C4-2B (cell line): ENCODE measurements at regions not wholly inside any gene's neighbourhood (a gene's known extent, or its start where the extent isn't known, plus 50 kb on each side); places are given as distances from the start of the nearest gene placed in this dataset.
"Not testable (repeated sequence)": the region's sequence is repeated elsewhere in the genome, so short reads cannot be mapped to it uniquely, and the experiment has no call there.

Experiments
- H3K27ac ChIP-seq: fragments of 450-650 bp; 2 replicates; pipeline ENCODE4 v1.5.1; 2017

DNA sequence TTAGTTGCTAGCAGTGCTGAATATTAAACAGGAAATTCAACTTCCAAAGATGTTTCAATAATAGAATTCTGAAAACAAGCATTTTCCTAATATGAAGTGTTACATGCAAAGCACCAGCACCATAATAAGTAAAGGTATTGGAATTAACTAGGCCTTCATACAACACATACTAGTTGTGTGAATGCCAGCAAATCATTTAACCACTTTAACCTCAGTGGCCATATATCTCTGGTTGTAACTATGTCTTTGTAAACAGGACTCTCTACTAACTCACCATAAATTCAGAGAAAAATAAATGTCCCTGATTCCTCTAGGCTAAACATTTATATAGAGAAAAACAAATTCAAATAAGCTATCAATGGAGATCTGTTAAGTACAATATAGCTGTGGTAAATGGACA lies 175.7 kb upstream of the NBPF9 start:
- not testable (repeated sequence) for H3K27ac ChIP-seq

DNA sequence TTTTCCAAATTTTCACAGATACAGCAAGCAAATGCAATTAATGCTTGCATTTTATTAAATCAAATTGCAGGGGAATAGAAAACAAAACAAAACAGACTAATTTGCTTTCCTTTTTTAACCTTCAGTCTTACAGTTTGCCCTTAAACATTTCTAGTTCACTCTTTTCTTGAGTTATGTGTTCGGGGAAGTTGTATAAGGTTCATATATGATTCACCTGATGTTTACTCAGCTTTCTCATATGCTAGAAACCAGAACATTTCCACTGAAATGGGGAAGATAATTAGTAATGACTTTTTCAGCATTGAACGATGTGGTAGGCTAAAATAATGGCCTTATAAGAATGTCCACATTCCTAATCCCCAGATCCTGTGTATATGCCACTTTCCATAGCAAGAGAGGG lies 176.2 kb upstream of the NBPF9 start:
- H3K27ac ChIP-seq: not testable (repeated sequence)

DNA sequence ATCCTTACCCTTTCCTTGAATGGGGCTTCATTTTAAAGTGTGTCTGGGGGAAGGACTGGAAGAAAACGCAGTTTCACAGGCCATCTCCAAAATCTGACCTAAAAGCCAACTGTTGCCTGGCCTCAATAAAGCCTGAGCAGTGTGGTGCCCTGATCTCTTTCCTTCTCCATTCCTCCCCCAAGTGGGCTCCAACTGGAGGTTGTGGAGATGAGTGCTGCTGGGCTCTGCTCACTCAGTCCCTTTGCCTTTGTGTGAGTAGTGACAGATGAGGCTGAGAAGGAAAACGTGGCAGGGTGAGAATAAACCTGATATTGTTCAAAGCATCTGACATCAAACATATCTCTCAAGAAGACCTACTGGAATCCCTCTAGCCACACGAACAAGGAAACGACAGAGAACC lies 181.4 kb upstream of the NBPF9 start:
- not testable (repeated sequence) for H3K27ac ChIP-seq

DNA sequence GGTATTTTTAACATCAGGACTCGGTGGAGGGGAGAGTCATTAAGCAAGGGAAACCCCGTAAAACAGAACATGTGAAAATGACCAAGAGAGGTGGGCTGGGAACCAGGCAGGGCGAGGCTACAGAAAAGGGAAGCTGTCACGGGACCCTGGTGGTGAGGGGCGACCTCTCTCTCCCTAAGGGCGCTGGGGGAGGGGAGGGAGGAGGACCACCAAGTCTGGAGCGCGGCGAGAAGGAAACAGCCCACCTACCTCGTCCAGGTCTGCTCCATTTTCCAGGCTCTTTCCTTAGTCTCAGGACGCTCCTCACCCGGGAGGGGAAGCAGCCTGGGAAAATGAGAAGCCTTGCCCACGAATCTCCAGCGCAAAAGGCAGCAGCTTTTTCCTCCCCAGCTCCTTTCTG lies 181.9 kb upstream of the NBPF9 start:
- H3K27ac ChIP-seq: not testable (repeated sequence)

DNA sequence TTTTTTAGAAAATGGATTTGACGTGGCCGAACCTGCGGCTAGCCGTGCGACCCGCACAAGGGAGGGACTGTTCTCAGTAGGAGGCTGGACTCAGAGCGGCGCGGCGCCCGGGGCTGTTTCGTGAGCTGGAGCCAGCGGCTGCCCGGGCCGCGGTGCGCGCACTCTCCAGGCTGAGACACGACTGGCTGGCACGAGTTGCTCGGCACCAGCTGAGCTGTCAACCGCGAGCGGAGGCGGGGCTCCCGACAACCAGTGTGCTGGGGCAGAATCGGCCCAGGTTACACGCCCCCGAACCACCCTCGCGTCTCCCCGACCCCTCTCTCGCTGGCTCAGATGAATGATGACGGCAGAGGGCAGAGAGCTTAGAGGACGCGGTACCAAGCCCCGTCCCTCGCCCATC lies 182.3 kb upstream of the NBPF9 start:
- not testable (repeated sequence) for H3K27ac ChIP-seq

DNA sequence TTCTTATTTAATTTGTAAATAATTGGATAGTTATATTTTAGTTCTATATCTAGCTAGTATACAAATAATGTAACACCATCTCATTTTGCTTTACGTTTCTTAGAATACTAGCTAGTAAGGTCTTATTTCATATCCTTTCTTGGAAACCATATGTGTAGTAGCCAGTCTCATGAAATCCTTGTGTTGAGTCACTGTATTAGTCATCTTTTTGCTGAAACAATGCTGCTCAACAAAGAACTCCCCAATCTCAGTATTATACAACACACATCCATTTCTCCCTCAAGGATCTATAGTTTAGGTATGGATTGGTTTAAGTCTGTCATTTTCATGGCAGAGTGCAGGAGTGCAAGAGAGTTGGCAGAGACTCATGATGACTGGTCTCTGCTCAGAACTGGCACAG lies 185.2 kb upstream of the NBPF9 start:
- H3K27ac ChIP-seq: not testable (repeated sequence)

- H3K27ac ChIP-seq: not testable (repeated sequence)
These were observed 174.2 kb upstream of the NBPF19 start for GRCh38 chr1:149300478-149301218.

DNA sequence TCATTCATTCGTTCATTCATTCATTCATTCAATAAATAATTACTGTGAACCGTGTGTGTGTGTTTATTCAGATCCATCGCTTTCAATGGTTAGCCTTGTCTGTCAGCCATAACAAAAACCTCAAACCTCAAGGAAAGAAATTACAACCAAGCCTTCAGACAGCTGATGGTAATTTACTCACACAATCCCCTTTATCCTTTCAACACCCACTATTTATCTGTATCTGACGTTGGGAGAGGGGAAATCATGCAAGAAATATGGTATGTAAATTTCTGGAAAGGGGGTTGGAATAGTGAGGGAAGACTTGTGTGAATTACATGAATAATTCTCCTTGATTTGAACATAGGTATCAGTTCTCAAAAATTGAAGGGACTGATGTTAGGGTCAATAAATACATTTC lies 173.6 kb upstream of the NBPF19 start:
- not testable (repeated sequence) for H3K27ac ChIP-seq

GRCh38 chr1:149304796-149305195 lies 170.0 kb upstream of the NBPF19 start:
- not testable (repeated sequence) for H3K27ac ChIP-seq

DNA sequence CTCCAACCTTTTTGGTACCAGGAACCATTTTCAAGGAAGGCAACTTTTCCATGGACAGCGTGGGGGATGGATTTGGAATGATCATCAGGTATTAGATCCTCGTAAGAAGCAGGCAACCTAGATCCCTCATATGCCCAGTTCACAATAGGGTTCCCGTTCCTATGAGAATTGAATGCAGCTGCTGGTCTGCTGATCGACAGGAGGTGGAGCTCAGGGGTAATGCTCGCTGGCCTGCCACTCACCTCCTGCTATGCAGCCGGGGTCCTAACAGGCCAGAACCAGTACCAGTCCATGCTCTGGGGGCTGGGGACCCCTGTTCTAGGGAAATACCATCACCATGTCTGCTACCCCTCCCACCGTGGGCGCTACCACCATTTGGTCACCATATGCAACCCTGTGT lies 167.2 kb upstream of the NBPF19 start:
- H3K27ac ChIP-seq: not testable (repeated sequence)

- not testable (repeated sequence) for H3K27ac ChIP-seq
These were observed 159.9 kb upstream of the NBPF19 start for GRCh38 chr1:149314921-149315320.

- not testable (repeated sequence) for H3K27ac ChIP-seq
These were observed 153.7 kb upstream of the NBPF19 start for GRCh38 chr1:149320971-149321731.

DNA sequence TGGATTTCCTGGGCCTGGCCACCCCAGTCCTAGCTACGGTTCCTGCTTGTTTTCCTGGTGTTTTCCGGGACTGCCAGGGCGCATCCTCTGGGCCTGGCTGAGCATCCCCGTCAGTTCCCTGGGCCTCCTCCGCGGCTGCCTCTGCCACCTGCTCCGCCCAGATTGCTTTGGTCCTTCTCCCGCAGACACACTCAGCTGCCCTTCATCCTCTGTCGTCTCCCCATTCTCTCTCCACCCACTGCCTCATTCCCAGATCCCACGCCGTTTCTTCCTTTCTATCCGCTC lies 153.2 kb upstream of the NBPF19 start:
- H3K27ac ChIP-seq: not testable (repeated sequence)

DNA sequence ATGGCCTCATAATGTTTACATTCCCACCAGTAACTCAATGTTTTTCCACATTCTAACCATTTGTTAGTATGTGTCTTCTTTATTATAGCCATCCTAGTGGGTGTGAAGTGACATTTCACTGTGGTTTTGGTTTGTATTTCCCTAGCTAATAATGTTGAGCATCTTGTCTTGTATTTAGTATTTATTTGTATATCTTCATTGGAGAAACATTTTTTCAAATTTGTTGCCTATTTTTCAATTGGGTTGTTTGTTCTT lies 144.8 kb upstream of the NBPF19 start:
- H3K27ac ChIP-seq: not testable (repeated sequence)

DNA sequence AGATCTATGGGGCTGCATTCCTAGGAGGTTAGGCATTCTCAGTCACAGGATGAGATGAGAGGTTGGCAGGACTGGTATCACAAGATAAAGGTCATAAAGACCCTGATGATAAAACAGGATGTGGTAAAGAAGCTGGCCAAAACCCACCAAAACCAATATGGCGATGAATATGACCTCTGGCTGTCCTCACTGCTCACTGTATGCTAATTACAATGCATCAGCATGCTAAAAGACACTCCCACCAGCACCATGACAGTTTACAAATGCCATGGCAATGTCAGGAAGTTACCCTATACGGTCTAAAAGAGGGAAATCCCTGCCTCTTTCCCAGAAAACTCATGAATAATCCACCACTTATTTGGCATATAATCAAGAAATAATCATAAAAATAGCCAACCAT lies 138.8 kb upstream of the NBPF19 start:
- not testable (repeated sequence) for H3K27ac ChIP-seq

- not testable (repeated sequence) for H3K27ac ChIP-seq
These were observed 136.6 kb upstream of the NBPF19 start for GRCh38 chr1:149338221-149338691.

- not testable (repeated sequence) for H3K27ac ChIP-seq
These were observed 136.1 kb upstream of the NBPF19 start for GRCh38 chr1:149338698-149339097.

DNA sequence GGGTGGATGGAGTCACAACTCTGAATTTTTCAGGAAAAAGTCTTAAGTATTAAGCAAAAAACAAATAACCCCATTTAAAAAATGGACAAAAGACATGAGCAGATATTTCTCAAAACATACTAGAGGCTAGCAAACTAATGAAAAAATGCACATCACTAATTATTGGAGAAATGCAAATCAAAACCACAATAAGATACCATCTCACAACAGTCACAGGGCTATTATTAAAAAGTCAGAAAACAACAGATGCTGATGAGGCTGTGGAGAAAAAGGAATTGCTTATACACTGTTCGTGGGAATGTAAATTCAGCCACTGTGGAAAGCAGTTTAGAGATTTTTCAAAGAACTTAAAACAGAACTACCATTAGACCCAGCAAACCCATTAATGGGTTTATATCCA lies 125.4 kb upstream of the NBPF19 start:
- H3K27ac ChIP-seq: not testable (repeated sequence)

- not testable (repeated sequence) for H3K27ac ChIP-seq
These were observed 122.6 kb upstream of the NBPF19 start for GRCh38 chr1:149352205-149352604.

DNA sequence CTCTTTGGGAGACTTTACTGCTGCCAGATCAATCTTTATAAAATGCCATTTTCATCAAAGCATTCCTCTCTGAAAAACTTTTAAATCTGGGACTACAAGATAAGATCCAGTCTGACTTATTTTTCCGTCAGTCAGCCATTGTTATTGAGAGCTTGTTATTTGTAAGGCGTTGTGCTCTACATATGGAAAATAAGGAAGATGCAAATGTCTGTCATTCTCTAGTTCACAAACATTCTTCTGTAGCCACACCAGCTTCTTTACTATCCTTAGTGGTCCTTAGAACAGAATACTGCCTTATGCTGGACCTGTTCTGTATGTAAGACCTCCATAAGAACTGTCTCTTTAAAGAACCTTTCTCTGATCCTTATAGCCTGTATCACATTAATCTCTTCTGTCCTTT lies 120.3 kb upstream of the NBPF19 start:
- not testable (repeated sequence) for H3K27ac ChIP-seq

DNA sequence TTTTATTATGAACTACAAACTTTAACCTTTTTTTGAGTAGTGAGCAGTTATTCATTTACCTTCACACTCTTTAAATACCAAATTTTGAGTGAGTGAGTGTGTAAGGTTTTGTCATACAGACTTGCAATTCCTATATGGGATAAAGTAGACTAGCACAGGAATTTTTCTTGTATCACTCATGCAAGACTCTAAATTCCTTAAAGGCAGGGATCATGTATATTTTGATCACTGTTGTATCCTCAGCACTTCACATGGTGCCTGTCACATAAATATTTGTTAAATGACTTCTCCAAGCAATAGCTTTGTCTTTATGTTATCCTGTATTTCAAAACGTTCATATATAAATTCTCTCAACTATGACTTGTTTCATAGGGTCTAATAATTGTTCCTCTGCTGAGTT lies 119.1 kb upstream of the NBPF19 start:
- not testable (repeated sequence) for H3K27ac ChIP-seq

GRCh38 chr1:149356152-149356551 lies 118.7 kb upstream of the NBPF19 start:
- not testable (repeated sequence) for H3K27ac ChIP-seq

GRCh38 chr1:149360351-149360750 lies 114.5 kb upstream of the NBPF19 start:
- H3K27ac ChIP-seq: not testable (repeated sequence)

DNA sequence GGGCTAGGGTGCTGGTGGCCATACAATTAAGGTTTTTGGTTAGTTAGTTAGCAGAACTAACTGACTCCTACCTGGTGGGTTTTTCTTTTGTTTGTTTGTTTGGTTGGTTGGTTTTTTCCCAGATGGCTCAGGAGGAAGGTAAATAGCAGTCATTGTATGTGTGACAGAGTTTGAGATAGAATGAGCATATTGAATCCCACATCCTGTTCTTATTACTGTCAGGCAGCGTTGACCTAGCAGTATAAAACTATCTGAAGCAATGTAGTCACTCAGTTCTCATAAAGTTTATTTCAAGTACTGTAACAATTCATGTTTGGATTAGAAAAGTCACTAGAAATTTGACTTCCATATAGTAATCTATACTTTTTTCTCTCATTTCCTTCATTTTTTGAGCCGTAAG lies 113.5 kb upstream of the NBPF19 start:
- H3K27ac ChIP-seq: not testable (repeated sequence)
